ENCODE measurements at regions not wholly inside any gene's neighbourhood (a gene's known extent, or its start where the extent isn't known, plus 50 kb on each side); places are given as distances from the start of the nearest gene placed in this dataset.

- no peak overlapping the region for H2AFZ ChIP-seq (ENCODE audit: low read depth, low read length)
- BruUV-seq (replicated peaks): no TSS peak
- peaks cover 3 to 12% of the 10 kb centered on the region in 2 experiments; a peak in 4 of 5 replicates for H3K4me1 ChIP-seq (replicated peaks in 1 of 2; ENCODE audit: control insufficient read depth in 2 of 2, insufficient read depth in 2 of 2, low read length in 2 of 2)
- no peaks in the 10 kb centered on the region for H3K79me2 ChIP-seq (ENCODE audit: control insufficient read depth, insufficient read depth, low read length)
- H3K27ac ChIP-seq (ENCODE audit: extremely low read depth, low read depth, low read length): no peak overlapping the region
- FAIRE-seq (no peak), ATAC-seq (no peak), DNase-seq (ENCODE audit: extremely low read depth in 1 of 4, low spot score in 3 of 4) (no peak)
- TF ChIP-seq ZNF133 (CRISPR knock-in tag; IDR thresholded peaks at IDR 0.05): no peak
- TF ChIP-seq ZNF668 (CRISPR knock-in tag; IDR thresholded peaks at IDR 0.05): no peak
- TF ChIP-seq, protein P1, sequence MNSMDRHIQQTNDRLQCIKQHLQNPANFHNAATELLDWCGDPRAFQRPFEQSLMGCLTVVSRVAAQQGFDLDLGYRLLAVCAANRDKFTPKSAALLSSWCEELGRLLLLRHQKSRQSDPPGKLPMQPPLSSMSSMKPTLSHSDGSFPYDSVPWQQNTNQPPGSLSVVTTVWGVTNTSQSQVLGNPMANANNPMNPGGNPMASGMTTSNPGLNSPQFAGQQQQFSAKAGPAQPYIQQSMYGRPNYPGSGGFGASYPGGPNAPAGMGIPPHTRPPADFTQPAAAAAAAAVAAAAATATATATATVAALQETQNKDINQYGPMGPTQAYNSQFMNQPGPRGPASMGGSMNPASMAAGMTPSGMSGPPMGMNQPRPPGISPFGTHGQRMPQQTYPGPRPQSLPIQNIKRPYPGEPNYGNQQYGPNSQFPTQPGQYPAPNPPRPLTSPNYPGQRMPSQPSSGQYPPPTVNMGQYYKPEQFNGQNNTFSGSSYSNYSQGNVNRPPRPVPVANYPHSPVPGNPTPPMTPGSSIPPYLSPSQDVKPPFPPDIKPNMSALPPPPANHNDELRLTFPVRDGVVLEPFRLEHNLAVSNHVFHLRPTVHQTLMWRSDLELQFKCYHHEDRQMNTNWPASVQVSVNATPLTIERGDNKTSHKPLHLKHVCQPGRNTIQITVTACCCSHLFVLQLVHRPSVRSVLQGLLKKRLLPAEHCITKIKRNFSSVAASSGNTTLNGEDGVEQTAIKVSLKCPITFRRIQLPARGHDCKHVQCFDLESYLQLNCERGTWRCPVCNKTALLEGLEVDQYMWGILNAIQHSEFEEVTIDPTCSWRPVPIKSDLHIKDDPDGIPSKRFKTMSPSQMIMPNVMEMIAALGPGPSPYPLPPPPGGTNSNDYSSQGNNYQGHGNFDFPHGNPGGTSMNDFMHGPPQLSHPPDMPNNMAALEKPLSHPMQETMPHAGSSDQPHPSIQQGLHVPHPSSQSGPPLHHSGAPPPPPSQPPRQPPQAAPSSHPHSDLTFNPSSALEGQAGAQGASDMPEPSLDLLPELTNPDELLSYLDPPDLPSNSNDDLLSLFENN (IDR thresholded peaks at IDR 0.05; ENCODE audit: low read depth in 2 of 2, low read length in 2 of 2): no peak
- TF ChIP-seq RHOXF2B (CRISPR knock-in tag; conservative IDR thresholded peaks at IDR 0.05): no peak
- TF ChIP-seq POLR2AphosphoS2 (IDR thresholded peaks at IDR 0.05; ENCODE audit: low read length): no peak
- no peak for TF ChIP-seq PHF21A (IDR thresholded peaks at IDR 0.05; ENCODE audit: borderline replicate concordance, low read depth)
- TF ChIP-seq, protein P2, sequence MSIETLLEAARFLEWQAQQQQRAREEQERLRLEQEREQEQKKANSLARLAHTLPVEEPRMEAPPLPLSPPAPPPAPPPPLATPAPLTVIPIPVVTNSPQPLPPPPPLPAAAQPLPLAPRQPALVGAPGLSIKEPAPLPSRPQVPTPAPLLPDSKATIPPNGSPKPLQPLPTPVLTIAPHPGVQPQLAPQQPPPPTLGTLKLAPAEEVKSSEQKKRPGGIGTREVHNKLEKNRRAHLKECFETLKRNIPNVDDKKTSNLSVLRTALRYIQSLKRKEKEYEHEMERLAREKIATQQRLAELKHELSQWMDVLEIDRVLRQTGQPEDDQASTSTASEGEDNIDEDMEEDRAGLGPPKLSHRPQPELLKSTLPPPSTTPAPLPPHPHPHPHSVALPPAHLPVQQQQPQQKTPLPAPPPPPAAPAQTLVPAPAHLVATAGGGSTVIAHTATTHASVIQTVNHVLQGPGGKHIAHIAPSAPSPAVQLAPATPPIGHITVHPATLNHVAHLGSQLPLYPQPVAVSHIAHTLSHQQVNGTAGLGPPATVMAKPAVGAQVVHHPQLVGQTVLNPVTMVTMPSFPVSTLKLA (conservative IDR thresholded peaks at IDR 0.05): no peak
- TF ChIP-seq MCM2 (IDR thresholded peaks at IDR 0.05; ENCODE audit: low read depth): no peak
- TF ChIP-seq TCFL5 (CRISPR knock-in tag; conservative IDR thresholded peaks at IDR 0.05): no peak
- TF ChIP-seq, protein P3, sequence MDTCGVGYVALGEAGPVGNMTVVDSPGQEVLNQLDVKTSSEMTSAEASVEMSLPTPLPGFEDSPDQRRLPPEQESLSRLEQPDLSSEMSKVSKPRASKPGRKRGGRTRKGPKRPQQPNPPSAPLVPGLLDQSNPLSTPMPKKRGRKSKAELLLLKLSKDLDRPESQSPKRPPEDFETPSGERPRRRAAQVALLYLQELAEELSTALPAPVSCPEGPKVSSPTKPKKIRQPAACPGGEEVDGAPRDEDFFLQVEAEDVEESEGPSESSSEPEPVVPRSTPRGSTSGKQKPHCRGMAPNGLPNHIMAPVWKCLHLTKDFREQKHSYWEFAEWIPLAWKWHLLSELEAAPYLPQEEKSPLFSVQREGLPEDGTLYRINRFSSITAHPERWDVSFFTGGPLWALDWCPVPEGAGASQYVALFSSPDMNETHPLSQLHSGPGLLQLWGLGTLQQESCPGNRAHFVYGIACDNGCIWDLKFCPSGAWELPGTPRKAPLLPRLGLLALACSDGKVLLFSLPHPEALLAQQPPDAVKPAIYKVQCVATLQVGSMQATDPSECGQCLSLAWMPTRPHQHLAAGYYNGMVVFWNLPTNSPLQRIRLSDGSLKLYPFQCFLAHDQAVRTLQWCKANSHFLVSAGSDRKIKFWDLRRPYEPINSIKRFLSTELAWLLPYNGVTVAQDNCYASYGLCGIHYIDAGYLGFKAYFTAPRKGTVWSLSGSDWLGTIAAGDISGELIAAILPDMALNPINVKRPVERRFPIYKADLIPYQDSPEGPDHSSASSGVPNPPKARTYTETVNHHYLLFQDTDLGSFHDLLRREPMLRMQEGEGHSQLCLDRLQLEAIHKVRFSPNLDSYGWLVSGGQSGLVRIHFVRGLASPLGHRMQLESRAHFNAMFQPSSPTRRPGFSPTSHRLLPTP (IDR thresholded peaks at IDR 0.05; ENCODE audit: borderline replicate concordance, extremely low read depth, insufficient read length): no peak
- TF ChIP-seq GABPB2 (CRISPR knock-in tag; conservative IDR thresholded peaks at IDR 0.05): no peak
- no peak for TF ChIP-seq ILF3 (IDR thresholded peaks at IDR 0.05; ENCODE audit: borderline replicate concordance)
- TF ChIP-seq RBM14 (IDR thresholded peaks at IDR 0.05; ENCODE audit: borderline replicate concordance, insufficient read depth, low read depth, low read length): no peak
- CTCF ChIA-PET (ENCODE audit: low intra/inter-chr PET ratio): no interaction called here
- 6% methylated on average over 2 of the region's 2 CpGs for WGBS (ENCODE audit: insufficient coverage, low coverage, missing lambda C conversion rate)
- no peaks in the 10 kb centered on the region for H4K20me1 ChIP-seq (replicated peaks; ENCODE audit: control insufficient read depth, insufficient read depth, low read length)
- peaks cover 0 to 5% of the 10 kb centered on the region in 2 experiments; a peak in 1 of 5 replicates for H3K27me3 ChIP-seq (ENCODE audit: control insufficient read depth in 2 of 2, insufficient read depth in 2 of 2, low read length in 2 of 2)
- H3K9ac ChIP-seq (ENCODE audit: insufficient read depth in 1 of 2, low read depth in 2 of 2, low read length in 2 of 2): peak overlapping the region in 1 of 2 experiments; percentile 17; a peak in 1 of 4 replicates
- no peak overlapping the region for H3K4me2 ChIP-seq (ENCODE audit: insufficient read depth, low read length)
- intact Hi-C loops (cut with micrococcal nuclease): loop anchor here (10.0 kb wide), 1 partner anchor 262 kb away; the partner anchor contains the start of gene JUN
- H3K9me3 ChIP-seq (replicated peaks; ENCODE audit: control insufficient read depth, insufficient read depth, low read depth, low read length): no peaks in the 10 kb centered on the region
- POLR2A ChIA-PET: interaction anchor here (0.6 to 2.2 kb wide), 4 partner anchors 10 to 274 kb away, joined by 3 to 11 read pairs (median 3); no protein-coding TSS in a partner anchor
- no peaks in the 10 kb centered on the region for H3K36me3 ChIP-seq (ENCODE audit: control insufficient read depth, insufficient read depth, low read length)
- H3K9me1 ChIP-seq (ENCODE audit: control insufficient read depth, insufficient read depth, low read length): no peaks in the 10 kb centered on the region
- no peak overlapping the region for H3K4me3 ChIP-seq
- in situ Hi-C loops (cut with MboI): no loop called here
Observed at GRCh38 chr1:59046730-59047157, 250.2 kb upstream of the FGGY start.
